Heart left ventricle (tissue), 13 donors: ENCODE measurements at regions not wholly inside any gene's neighbourhood (a gene's known extent, or its start where the extent isn't known, plus 50 kb on each side); places are given as distances from the start of the nearest gene placed in this dataset.

Source experiments
- POLR2A ChIP-seq, 2 donors: fragments of 450-650 bp; IDR thresholded peaks; one replicate each; pipeline ENCODE4 v1.6.1; 2017; ENCODE audit warnings: antibody characterized with exemption in 2 of 2, mild to moderate bottlenecking in 2 of 2, moderate library complexity in 2 of 2
- TF ChIP-seq, protein P1 (sequence below), 12 donors: fragments of 200-600 bp; sonication (generic) in 4 of 12; IDR thresholded peaks; one replicate each; pipeline versions ENCODE4 v1.5.0 to v1.8.0; 2018 to 2022; ENCODE audit warnings: antibody characterized with exemption in 12 of 12, mild to moderate bottlenecking in 5 of 12
- donor health status: ischemic (EF 13 %, LVEDD 7.1; RV severe dilation, severe dysfunction).
- donor health status: DM: no; HTN: yes; CAD: no.
- donor health status: DM: no; HTN: no; CAD: no.
- donor health status: ischemic (EF 25% LVEDD 6.9; RV normal size, moderate dysfunction).
- donor health status: ischemic (EF 25% LVEDD 5.7; RV mildly dilated, moderate dysfunction).
- donor health status: ischemic (EF 35%, LVEDD 5.7; RV mildly dilated, moderate dysfunction).
- donor health status: nonischemic (EF 11% LVEDD 7.7; RV severe dilation, severe dysfunction).
- donor health status: DM: yes; HTN: yes; CAD: no.
- donor health status: PGD.
- donor health status: ischemic (EF 29% LVEDD 5.4; RV normal size, mild dysfunction).
- donor health status: nonischemic (EF 23%, LVEDD 6.1; RV moderate dilation, normal function).

DNA sequence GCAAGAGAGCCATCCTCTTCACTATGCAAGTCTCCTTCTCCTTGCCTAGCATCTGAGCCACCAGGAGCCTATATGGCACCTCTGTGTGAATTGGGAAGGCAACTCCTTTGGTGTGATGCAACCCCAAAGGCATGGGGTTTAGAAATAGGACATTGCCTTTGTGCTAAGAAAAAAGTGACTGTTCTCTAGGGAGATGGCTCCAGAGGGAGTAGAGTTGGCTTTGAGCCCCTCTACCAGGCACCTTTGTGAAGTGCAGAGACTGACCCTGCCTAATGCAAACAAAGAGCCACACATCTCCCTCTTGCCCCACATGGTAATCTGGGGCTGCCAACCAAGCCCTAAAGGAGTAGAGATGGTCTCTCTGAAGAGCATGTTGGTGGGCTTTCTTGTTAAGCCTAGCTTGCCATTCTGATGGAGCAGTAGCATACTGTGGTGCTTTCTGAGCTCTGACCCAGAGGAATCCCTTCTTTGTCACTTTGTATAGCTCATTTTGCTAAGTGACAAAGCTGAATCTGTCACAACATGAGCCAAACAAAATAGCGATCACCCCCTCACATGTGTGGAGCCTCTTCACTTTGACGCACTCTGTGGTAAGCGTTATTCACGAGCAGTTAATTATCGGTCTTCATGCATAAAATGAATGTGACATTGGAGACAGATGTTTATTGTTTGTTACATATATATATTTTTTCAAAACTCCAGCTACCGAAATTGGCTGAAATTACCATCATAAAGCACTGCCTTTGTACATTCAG lies 74.4 kb downstream of the RWDD3 start:
- TF ChIP-seq, protein P1, sequence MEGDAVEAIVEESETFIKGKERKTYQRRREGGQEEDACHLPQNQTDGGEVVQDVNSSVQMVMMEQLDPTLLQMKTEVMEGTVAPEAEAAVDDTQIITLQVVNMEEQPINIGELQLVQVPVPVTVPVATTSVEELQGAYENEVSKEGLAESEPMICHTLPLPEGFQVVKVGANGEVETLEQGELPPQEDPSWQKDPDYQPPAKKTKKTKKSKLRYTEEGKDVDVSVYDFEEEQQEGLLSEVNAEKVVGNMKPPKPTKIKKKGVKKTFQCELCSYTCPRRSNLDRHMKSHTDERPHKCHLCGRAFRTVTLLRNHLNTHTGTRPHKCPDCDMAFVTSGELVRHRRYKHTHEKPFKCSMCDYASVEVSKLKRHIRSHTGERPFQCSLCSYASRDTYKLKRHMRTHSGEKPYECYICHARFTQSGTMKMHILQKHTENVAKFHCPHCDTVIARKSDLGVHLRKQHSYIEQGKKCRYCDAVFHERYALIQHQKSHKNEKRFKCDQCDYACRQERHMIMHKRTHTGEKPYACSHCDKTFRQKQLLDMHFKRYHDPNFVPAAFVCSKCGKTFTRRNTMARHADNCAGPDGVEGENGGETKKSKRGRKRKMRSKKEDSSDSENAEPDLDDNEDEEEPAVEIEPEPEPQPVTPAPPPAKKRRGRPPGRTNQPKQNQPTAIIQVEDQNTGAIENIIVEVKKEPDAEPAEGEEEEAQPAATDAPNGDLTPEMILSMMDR (IDR thresholded peaks at IDR 0.05): no peak
- no peak for TF ChIP-seq POLR2A (IDR thresholded peaks at IDR 0.05)
